ENCODE measurements at regions not wholly inside any gene's neighbourhood (a gene's known extent, or its start where the extent isn't known, plus 50 kb on each side); places are given as distances from the start of the nearest gene placed in this dataset.

GRCh38 chr7:68547181-68547580, 1051.1 kb upstream of the AUTS2 start:
- no peak for TF ChIP-seq CTCF (IDR thresholded peaks at IDR 0.05)
- no peak for TF ChIP-seq POLR2A (IDR thresholded peaks at IDR 0.05)
- TF ChIP-seq POLR2AphosphoS5 (IDR thresholded peaks at IDR 0.05) = no peak
